Suprapubic skin (tissue), 4 donors: ENCODE measurements at regions not wholly inside any gene's neighbourhood (a gene's known extent, or its start where the extent isn't known, plus 50 kb on each side); places are given as distances from the start of the nearest gene placed in this dataset.

Experiments
- POLR2A ChIP-seq, 2 donors: fragments of 450-650 bp; IDR thresholded peaks; one replicate each; pipeline ENCODE4 v1.6.1; 2017; ENCODE audit warnings: antibody characterized with exemption in 2 of 2, mild to moderate bottlenecking in 2 of 2, moderate library complexity in 2 of 2
- POLR2AphosphoS5 ChIP-seq, 3 donors: sonication (generic); formaldehyde crosslinking; IDR thresholded peaks; one replicate each; pipeline ENCODE4 v1.6.1; 2017; ENCODE audit warnings: antibody characterized with exemption in 3 of 3
- TF ChIP-seq, protein P1 (sequence below), 2 donors: fragments of 200-600 bp in 1 of 2; fragments of 450-650 bp in 1 of 2; sonication (generic) in 1 of 2; IDR thresholded peaks; one replicate each; pipeline ENCODE4 v1.5.1; 2016 to 2019; ENCODE audit warnings: antibody characterized with exemption in 2 of 2, mild to moderate bottlenecking in 1 of 2, moderate library complexity in 1 of 2

DNA sequence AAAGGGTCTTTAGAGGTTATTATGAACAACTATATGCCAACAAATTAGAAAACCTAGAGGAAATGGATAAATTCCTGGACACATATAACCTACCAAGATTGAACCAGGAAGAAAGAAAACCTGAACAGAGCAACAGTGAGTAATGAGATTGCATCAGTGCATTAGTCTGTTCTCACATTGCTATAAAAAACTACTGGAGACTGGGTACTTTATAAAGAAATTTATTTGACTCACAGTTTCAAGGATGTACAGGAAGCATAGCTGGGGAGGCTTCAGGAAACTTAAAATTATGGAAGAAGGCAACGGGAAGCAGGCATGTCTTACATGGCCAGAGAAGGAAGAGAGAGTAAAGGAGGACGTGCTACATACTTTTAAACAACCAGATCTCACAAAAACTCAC is 70.8 kb upstream of the GNAZ start:
- TF ChIP-seq, protein P1, sequence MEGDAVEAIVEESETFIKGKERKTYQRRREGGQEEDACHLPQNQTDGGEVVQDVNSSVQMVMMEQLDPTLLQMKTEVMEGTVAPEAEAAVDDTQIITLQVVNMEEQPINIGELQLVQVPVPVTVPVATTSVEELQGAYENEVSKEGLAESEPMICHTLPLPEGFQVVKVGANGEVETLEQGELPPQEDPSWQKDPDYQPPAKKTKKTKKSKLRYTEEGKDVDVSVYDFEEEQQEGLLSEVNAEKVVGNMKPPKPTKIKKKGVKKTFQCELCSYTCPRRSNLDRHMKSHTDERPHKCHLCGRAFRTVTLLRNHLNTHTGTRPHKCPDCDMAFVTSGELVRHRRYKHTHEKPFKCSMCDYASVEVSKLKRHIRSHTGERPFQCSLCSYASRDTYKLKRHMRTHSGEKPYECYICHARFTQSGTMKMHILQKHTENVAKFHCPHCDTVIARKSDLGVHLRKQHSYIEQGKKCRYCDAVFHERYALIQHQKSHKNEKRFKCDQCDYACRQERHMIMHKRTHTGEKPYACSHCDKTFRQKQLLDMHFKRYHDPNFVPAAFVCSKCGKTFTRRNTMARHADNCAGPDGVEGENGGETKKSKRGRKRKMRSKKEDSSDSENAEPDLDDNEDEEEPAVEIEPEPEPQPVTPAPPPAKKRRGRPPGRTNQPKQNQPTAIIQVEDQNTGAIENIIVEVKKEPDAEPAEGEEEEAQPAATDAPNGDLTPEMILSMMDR (IDR thresholded peaks at IDR 0.05), result no peak
- TF ChIP-seq POLR2AphosphoS5 (IDR thresholded peaks at IDR 0.05) (no peak), POLR2A (IDR thresholded peaks at IDR 0.05) (no peak)
